NT2/D1 (cell line): ENCODE measurements at regions not wholly inside any gene's neighbourhood (a gene's known extent, or its start where the extent isn't known, plus 50 kb on each side); places are given as distances from the start of the nearest gene placed in this dataset.

ENCODE experiments used
- SUZ12 ChIP-seq: IDR thresholded peaks from 2 replicates; pipeline ENCODE4 v1.6.1; 2011; ENCODE audit not compliant: insufficient read length, insufficient read depth; ENCODE audit errors: extremely low read depth
- ZNF274 ChIP-seq: IDR thresholded peaks from 2 replicates; pipeline ENCODE4 v1.6.1; 2011; ENCODE audit warnings: mild to moderate bottlenecking, low read depth, low read length

DNA sequence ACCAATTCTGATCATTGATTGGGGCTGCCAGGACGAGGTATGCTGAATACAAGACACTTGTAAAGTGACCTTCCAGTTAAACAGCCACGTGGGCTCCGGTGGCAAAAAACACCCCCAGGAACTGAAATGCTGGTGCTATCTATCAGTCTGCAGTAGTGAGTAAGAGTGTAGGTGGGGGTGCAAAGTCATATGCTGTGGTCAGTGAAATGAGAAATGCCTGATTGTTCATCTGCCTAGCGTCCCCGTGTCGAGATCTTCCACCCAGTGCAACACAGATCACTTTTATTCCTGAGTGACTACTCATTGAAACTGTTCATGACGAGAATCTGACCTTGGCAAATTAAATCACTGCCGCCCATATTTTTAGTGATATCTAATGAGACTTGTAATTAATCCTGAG lies 806.5 kb upstream of the GOT2 start:
- TF ChIP-seq ZNF274, result no peak
- TF ChIP-seq SUZ12, result no peak
